ENCODE measurements at regions not wholly inside any gene's neighbourhood (a gene's known extent, or its start where the extent isn't known, plus 50 kb on each side); places are given as distances from the start of the nearest gene placed in this dataset.

DNA sequence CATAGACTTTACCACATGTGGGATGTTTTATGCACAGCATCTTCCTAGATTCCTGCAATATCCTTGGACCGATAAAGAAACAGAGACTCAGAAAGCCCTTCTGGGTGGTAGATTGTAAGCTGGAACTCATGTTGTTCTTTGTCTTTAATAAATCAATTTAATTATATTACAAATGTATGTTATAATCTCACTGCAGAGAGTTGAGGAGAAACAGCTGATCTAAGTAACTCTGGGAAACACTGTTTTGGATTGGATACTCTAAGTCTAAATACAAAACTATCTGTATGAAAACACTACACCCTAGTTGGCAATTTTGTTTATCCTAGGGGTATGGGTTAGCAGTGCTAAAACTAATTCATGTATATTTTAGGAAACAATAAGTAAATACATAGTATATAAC lies 1015.2 kb downstream of the XPNPEP1 start:
- Histone ChIP-seq H3K27ac (no peak overlapping the region), H3K4me3 (no peak overlapping the region)
- TF ChIP-seq CTCF (IDR thresholded peaks at IDR 0.05): no peak
- DNase-seq (ENCODE audit: low spot score): no peak

- no peak overlapping the region for H3K27ac ChIP-seq
- no peak for DNase-seq (ENCODE audit: low spot score)
- no peak overlapping the region for H3K4me3 ChIP-seq
- TF ChIP-seq CTCF (IDR thresholded peaks at IDR 0.05): no peak
Observed at GRCh38 chr10:108905821-108906220, 1017.5 kb downstream of the XPNPEP1 start.

DNA sequence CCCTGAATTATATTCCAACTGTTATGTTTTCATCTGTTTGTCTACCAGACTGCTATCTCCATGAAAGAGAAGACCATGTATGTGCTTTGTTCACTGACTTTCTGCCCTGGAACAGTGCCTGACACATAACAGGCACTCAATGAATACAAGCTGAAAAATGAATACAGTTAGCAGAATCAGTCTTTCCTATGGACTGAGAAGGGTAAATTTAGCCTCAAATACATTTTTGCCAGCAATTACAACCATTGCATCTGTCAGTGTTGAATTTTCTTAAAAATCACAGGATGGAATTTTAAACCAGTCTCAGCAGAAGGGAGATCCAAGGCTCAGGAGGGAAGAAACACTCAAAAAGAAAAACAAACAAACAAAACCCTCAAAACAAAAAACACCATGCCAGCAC lies 1018.1 kb downstream of the XPNPEP1 start:
- no peak overlapping the region for H3K4me3 ChIP-seq
- H3K27ac ChIP-seq: no peak overlapping the region
- no peak for TF ChIP-seq CTCF (IDR thresholded peaks at IDR 0.05)
- DNase-seq (ENCODE audit: low spot score): no peak

GRCh38 chr10:108904163-108904838 lies 1019.0 kb downstream of the XPNPEP1 start:
- no peak for DNase-seq (ENCODE audit: low spot score)
- H3K27ac ChIP-seq: no peak overlapping the region
- TF ChIP-seq CTCF (IDR thresholded peaks at IDR 0.05): no peak
- H3K4me3 ChIP-seq: no peak overlapping the region

DNA sequence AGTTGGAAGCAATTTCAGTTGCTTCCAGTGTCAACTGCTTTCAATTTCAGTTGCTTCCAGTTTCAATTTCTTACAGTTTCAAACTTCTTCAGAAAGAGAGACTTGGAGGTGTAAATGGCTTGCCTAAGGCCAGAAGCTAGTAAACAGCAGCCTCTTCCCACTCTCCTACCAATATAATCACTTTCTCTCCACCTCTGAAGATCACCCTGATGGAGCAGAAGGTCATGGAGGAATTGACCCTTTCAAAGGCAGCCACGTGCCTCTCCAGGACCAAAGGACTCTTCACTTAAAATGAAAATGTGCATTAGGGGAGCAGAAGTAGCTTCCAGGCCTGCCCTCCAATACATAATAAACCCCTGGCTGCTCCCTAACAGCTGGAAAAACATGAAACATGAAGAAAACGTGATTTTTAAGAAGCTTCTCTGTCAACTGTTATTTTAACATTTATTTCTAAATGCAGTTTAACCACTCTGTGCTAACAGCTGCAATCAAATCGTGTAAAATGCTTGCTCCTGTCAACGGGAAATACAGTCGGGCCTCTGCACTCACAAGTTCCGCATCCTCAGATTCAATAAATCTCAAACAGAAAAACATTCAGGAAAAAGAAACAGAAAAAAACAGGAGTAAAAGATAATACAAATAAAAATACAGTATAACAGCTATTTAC lies 1020.6 kb downstream of the XPNPEP1 start:
- no peak overlapping the region for H3K27ac ChIP-seq
- no peak overlapping the region for H3K4me3 ChIP-seq
- no peak for TF ChIP-seq CTCF (IDR thresholded peaks at IDR 0.05)
- no peak for DNase-seq (ENCODE audit: low spot score)

DNA sequence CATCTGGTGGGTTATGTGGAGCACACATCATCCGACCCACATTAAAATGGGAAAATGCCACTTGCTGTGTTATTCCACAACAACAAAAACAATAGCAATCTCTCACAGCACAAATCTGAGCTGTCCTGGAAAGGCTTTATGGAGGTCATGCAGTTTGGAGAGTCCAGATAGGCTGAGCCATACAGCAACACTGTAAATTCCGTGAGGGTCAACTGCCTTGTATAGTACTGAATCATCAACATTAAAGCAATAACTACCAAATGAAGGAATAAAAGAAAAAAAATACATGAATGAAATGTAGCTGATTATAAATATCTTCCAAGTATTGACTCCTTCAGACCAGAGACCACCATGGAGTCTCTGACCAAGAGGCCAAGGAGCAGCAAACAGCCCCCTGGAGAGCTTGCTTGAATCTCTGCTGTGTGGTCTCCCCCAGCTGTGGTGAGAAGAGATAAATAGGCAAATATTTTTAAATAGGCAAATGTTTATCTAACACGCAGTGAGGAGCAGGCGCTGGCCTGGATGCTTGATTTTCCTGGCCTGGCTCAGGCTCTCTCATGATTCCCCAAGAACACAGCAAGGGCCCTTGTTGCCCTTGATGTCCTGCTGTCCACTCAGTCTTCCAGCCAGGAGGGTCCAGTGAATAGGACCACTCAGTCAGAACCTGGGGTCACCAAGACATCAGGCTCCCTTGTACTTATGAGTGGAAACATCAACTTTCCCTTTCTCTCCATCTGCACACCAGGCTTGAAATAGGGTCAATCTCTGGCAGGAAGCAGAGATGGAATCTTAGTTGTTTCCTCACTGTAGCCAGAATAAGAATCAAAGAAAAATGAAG lies 1021.3 kb downstream of the XPNPEP1 start:
- no peak overlapping the region for H3K4me3 ChIP-seq
- no peak for TF ChIP-seq CTCF (IDR thresholded peaks at IDR 0.05)
- no peak for DNase-seq (ENCODE audit: low spot score)
- no peak overlapping the region for H3K27ac ChIP-seq
